ENCODE measurements at regions not wholly inside any gene's neighbourhood (a gene's known extent, or its start where the extent isn't known, plus 50 kb on each side); places are given as distances from the start of the nearest gene placed in this dataset.

- DNase-seq: peak; percentile 51
Measured at GRCh38 chr20:39524371-39524911, 562.3 kb downstream of the DHX35 start.

GRCh38 chr20:39523405-39523804, 561.3 kb downstream of the DHX35 start:
- DNase-seq: no peak

DNA sequence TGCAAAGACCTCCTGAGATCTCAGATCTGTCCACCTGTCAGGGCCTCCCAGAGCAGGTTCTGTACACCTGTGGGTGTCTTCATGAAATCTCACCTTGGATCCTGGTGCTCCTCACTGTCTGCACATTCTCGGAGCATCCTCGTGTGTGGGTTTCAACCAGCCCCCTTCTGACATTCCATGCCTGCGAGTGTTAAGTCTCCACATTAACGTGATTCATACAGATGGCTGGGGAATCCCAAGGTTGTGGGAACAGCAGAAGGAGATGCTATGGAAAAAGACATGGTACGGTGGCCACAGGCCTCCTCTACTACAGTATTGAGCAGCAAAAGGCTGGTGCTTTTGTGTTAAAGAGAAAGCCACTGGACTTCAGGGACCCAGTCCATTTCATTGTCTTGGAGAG, 556.5 kb downstream of the DHX35 start:
- DNase-seq: no peak

- DNase-seq: no peak
Measured at GRCh38 chr20:39516964-39517363, 554.8 kb downstream of the DHX35 start.

- DNase-seq: no peak
Measured at GRCh38 chr20:39504710-39505094, 542.6 kb downstream of the DHX35 start.

- no peak for DNase-seq
Measured at GRCh38 chr20:39503902-39504709, 542.0 kb downstream of the DHX35 start.

DNA sequence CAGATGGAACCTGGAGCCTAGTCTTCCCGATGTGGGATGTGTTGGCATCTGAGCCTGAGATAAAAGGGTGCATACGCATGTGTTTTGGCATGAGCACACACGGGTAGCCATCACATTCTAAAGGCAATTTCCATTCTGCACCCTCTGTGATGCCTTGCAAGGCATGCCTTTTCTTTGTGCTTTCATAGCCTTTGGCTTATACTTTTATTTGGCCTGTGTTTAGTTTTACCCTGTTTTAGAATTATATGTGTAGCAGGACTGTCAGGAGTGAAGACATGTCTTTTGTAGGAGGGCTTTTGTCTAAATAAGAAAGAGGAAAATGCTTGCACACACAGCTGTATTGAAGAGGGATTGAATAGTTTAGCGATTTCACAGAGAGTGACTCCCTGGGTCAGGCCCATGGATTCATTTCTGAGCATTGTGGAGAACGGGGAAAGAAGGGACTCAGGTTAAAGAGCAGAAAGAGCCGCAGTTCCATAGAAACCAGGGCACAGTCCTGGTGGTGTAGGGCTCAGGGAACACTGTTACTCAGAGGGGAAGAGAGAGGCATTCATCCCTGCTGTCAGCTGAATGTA, 530.2 kb downstream of the DHX35 start:
- DNase-seq: no peak

- no peak for DNase-seq
Measured at GRCh38 chr20:39491711-39492110, 529.6 kb downstream of the DHX35 start.

- peak; percentile 15 for DNase-seq
Measured at GRCh38 chr20:39489986-39490560, 527.9 kb downstream of the DHX35 start.

DNA sequence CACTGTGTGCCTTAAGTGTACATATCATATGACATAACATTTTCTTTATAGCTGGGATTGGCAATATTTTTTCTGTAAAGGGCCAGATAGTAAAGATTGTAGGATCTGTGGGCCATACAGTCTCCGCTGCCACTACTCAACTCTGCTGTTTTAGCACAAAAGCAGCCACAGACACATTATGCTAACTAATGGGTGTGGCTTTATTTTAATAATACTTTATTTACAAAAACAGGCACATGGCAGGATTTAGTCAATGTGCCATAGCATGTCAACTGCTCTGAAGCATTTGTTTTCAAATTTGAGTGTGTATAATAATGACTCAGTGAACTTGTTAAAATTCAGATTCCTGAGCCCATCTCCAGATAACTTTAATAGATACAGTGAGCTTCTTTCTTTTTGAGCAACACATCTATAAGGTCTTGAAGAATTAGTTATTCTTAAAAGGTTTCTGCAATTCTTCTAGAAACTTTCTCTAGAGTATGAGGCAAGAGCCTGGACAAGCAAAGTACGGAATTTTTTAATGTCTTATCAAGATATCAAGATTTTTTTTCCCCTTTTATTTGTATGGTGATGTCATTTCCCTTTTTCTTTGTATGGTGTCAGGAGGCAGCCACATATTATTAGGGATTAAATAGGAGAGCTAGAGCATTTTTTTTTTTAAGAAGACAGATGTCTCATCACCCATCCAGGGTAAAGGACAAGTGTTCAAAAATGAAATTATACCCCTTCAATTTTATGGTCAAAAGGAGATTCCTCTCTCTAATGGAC, 518.3 kb downstream of the DHX35 start:
- no peak for DNase-seq

DNA sequence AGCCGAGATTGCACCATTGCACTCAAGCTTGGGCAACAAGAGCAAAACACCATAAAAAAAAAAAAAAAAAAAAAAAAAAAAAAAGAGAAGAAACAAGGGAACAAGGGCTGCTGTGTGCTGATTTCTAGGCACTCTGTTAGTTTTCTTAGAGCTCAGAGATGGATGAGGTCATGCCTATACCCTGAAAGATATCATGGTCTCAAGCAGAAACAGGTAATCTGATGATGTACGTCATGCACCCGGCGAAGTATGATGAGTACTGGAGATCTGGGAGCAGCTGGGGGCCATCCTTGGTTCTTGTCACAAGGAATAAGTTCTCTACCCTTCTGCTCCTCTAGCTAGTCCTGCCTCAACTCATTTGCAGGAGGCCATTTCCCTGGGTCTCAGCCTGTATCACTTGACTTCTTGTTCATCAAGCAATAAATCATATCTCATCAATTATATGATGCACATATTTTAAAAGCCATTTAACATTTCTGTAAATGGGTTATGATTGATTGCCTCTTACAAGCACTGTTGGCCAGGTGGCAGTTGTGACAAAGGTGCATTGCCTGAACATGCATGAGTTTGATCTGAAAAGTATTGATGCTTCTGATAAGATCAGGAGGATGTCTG, 517.2 kb downstream of the DHX35 start:
- no peak for DNase-seq

DNA sequence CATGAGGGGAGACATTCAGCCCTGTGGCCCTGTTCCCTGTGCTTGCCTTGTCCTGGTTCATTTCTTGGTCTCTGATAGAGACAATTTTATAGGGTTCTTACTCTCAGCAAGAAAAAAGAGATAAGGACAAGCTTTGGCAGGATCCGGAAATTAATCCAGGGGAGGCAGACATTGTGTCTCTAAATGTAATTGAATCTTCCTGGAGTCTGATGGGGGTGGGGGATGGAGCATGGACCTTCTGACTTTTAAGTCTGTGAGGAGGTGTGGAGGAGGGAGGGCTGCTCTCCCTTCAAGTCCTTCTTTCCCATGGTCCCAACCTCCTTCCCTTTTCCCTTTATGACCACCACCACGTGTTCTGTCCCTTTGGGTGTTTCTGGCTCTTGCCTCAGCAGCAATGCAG, 512.7 kb downstream of the DHX35 start:
- no peak for DNase-seq

DNA sequence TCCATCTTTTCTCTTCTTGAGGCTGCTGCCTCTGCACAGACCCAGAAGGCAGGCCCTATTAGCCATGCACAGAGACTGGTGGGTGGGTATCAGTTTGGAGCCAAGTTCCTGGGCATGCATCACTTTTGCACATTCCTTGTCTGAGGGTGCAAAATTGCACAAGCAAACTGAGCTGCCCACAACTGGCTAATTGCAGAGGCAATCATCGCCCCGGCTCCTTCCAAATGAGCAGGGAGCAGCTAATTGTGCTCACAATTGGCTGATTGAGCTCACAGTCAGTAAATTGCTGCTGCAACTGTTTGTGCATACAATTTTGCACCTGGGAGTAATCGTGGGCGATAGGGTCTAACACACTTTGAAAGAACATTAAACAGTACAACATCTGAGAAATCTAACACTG, 511.4 kb downstream of the DHX35 start:
- DNase-seq: no peak

DNA sequence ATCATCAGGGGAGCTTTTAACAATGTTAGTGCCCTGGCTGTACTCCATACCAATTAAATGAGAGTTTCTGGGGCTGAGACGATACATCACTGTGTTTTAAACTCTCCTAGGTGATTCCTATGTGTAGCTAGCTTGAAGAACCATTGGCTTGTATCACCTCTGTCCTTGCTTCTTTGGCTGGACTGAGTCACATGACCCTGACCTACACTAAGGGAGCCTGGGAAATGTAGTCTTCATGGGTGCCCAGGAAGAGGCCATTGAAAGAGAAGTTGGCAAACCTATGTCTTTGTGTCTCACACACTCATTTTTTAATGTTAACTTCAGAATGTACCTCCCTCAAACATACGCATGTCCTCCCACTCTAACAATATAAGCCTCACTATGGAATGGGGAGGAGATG, 506.6 kb downstream of the DHX35 start:
- no peak for DNase-seq

GRCh38 chr20:39464238-39464637, 502.1 kb downstream of the DHX35 start:
- DNase-seq: no peak

DNA sequence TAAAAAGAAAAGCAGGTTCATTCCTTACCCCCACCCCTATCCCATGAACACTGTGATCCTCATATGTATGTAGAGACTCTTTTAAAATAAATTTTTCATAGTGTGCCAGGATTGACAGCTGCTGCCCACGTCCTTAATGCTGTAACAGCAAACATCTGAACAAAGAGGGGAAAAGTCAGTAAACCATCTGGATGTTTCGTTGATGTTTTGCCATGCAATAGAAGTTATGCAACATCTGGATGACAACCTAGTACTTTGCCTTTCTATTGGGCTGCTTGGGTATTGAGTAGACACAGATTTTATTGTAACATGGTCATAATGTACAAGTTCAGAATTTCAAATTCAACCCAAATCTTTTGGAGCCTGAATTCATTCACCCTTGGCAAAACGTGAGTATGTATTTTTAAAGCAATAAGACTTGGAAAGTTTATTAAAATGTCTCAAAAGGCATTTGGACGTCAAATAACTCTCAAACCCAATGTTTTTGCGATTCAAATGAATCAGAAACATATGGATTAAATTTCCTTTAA, 500.3 kb downstream of the DHX35 start:
- DNase-seq: peak; percentile 10

DNA sequence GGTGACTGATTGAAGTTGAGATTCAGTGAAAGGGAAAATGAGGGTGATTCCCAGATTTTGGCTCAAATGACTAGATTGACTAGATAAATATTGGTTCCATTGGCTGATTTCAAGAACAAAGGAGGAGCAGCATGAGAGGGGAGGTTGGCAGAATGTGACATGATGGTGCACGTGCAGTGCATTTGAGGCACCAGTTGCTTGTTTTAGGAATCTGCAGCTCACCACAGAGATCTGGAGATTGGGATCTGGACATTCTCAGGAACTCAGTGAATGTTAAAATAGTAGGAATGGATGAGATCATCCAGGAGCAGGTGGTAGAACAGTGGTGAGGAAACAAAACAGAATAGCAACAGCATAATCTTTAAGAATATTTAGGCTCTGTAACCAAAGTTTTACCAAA, 496.3 kb downstream of the DHX35 start:
- no peak for DNase-seq

- DNase-seq: no peak
Measured at GRCh38 chr20:39453890-39454289, 491.7 kb downstream of the DHX35 start.

GRCh38 chr20:39452583-39453340, 490.6 kb downstream of the DHX35 start:
- no peak for DNase-seq

- DNase-seq: no peak
Measured at GRCh38 chr20:39451386-39451785, 489.2 kb downstream of the DHX35 start.

- DNase-seq: no peak
Measured at GRCh38 chr20:39446397-39446796, 484.3 kb downstream of the DHX35 start.

- no peak for DNase-seq
Measured at GRCh38 chr20:39445095-39445494, 483.0 kb downstream of the DHX35 start.

Data from hindlimb muscle (tissue), 1 donor.